GM18499 (cell line): ENCODE measurements at regions not wholly inside any gene's neighbourhood (a gene's known extent, or its start where the extent isn't known, plus 50 kb on each side); places are given as distances from the start of the nearest gene placed in this dataset.
A peak's percentile ranks its signal among the peaks of the same experiment; 100 is the strongest.
"Not testable (repeated sequence)": the region's sequence is repeated elsewhere in the genome, so short reads cannot be mapped to it uniquely, and the experiment has no call there.

Experiments
- ATAC-seq: cut with Tn5 transposase; IDR thresholded peaks from one replicate; pipeline ENCODE4 v1.9.1; 2021; ENCODE audit warnings: moderate number of reproducible peaks; ENCODE audit not compliant: insufficient read depth, unreplicated experiment

DNA sequence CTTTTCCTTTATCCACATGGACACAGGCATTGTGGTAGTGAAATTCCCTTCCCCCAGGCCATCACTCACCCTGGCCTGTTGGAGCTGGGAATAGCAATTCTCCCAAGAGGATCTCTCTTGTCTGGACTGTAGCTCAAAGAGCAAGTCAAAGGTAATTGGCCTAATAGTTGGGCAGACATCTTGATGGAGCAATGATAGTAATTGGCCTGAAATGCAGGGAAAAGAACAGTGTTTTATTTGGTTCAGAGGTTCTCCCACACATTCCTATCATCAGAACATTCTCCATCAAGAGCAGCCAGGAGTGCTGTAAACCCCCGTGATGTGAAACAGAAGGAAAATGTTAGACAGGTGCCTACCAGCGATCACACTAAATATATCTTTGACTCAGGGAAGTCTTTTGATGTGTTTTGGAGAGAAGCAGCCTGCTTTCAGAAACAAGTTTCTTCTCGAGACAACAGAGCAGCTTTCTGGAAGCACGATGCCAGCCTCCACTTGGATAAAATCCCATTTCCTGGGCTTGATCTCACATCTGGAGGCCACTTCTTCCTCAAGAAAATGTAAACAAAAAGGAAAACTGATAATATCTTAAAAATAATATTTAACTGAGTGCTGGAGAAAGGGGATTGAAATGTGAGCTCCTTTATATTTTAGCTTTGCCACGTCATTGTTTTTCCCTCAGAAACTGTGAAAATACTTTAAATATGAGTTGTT lies 198.1 kb upstream of the WWC1 start:
- ATAC-seq, result no peak

DNA sequence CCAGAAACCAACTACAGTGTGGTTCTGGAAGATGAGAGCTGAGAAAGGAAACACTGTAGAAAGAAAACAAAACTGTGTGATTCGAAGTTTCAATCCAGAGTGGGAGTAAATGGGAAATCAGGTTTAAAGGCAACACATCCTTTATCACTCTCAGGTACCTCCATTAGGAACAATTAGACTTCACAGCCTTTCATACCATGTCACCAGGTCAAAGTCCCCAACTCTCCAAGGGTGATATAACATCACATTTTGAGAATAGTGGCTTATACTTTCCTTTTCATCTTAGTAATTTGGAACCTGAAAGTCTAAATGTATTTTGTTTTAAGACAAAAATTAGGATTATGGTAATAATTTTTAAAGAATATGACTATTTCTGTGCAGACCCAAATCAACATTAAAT lies 194.9 kb upstream of the WWC1 start:
- ATAC-seq, result no peak

DNA sequence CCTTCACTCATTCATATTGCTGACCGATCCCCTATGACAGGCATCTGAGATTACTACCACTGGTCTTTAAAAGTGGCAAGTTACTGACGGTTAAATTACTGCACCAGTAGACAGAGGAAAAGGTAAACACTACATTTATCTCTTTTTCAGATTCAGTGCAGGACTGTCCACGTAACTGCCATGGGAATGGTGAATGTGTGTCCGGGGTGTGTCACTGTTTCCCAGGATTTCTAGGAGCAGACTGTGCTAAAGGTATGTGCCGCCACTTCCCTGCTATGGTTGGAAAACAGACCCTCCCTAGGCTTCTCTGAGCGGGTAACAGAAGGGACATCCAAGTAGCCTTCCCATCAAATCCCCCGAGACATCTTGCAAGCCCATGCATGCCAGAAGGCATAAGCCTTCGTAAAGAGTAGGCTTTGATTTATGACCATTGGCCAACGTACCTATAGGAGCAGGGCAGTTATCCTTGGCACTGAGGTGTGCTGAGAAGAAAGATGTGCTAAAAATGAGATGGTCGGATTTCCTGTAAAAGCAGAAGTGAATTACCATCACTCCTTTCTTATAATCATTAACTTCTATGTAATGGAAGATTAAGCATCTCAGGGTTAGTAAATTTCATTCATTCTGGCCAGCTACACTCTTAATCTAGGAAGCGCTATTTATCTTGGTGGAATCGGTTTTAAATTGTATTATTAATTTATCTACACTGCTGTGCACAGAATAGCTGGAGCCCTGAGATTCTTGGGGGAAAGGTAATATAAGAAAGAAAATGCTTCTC lies 193.4 kb upstream of the WWC1 start:
- ATAC-seq, result no peak

DNA sequence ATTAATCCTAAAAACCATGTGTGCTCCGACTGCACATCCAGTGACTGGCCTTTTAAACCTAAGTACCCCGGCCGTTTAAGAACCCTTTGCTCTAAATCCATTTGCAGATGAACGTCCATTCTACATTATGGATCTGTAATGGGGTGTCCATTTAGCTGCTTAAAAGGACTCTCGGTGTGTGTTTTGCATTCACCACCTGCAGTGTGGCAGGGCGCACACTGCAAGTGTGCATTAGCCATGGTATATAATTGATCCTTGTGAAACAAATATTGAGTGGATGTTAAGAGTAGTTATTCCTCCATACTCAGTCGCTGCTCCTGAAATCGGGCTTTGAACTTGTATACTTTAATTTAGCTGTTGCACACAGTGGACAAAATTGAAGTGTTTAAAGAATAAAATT lies 190.1 kb upstream of the WWC1 start:
- ATAC-seq, result no peak

DNA sequence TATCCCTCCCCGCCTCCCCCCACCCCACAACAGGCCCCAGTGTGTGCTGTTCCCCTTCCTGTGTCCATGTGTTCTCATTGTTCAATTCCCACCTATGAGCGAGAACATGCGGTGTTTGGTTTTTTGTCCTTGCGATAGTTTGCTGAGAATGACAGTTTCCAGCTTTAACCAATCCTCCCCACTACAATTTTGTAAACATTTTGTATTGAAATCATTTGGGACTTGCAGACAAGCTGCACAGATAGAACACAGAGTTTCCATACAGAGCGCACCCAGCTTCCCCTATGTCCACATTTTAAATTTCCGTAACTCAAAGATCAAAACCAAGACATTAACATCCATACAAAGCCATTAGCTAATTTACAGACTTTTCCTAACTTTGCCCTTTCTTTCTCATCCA lies 188.4 kb upstream of the WWC1 start:
- ATAC-seq, result not testable (repeated sequence)

DNA sequence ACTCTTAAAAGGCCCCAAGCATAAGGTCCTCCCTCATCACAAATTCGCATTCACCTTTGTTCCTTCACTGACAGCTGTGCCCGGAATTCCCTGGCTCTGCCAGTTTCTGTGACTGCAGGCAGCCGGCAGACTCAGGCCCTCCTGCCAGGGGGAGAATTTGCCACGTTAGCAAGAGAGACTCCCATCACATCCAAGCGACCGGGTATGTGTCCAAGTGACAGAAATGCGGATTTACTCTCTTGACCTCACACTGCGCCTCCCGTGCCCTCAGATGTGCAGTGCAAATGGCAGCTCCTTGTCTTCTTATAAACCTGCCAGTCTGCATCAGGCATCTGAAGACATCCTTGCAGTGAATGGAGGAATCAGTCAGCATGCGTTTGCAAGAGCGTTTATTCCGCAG lies 187.1 kb upstream of the WWC1 start:
- no peak for ATAC-seq

DNA sequence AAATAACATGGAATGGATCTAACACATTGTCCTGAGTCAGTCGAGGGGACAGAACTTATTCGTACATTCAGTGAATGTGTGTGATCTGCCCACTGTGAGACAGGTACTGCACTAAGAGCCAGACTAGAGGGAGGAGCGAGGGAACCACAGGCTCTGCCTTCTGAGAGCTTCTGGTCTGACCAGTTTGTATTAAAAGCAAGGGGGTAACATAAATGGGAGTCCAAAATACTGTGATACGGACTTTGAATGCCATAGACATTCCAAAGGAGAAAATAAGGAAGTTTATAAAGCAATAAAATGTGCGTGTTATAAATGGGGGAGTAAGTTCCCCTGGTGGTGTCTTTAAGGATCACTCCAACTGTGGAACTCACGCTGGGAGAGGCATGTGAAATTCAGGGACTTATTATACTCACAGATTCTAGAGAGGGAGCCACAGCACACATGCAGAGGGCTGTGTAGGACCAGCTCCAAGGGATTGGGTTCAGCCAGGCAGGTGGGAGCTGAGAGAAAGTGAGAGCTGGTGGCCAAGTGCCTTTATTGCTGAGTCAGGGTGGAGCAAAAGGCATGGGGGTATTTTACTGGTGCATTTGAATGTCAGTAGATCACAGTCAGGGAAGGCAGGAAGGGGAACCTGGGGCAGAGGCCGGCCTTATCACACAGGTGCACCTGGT lies 186.5 kb upstream of the WWC1 start:
- no peak for ATAC-seq

DNA sequence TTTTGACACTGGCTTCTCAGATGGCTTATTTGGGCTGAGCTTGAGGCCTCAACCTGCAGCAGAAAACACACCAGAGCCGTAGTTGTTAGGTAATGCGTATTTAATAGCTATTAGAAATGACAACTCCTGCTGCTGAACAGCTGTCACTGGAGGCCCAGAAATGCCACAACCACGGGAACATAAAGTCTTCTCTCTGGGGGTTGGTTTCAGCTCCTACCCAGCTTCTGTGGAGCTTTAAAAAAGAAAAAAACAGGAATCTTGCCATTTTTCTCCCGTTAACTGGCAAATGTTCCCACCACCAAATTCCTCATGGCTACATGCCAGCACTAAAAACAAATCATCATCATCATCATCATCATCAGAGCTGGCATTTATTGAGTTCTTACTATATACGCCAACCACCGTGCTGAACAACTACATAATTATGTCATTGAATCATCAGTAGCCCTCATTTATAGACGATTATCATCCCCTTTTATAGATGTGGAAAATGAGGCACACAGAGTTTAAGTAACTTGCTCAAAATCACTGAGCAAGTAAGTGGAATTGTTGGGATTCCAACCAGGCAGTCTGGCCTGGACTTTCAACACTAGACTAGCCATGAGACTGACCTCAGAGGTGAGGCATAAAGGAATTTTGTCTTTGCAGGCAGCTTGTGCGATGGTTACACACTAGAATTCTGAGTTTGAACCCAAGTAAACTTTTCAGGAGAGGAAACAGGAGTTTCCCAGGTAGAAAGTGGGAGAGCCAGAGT lies 185.3 kb upstream of the WWC1 start:
- ATAC-seq, result no peak

DNA sequence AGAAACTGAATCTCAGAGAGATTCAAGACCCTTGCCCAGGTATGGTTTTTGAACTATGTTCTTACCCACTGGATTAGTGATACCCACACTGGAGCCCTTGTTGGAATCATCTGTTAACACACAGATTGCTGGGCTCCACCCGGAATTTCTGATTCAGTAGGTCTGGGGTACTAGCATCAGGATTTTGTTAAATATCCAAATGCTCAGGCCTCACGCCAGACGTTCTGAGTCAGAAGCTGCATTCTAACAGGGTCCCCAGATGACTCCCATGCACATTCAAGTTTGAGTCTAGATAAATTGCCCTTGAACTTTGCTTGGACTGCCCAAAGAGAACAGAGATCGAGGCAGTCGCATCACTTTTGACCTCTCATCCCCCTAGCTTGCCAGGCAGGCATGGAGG lies 182.0 kb upstream of the WWC1 start:
- no peak for ATAC-seq

DNA sequence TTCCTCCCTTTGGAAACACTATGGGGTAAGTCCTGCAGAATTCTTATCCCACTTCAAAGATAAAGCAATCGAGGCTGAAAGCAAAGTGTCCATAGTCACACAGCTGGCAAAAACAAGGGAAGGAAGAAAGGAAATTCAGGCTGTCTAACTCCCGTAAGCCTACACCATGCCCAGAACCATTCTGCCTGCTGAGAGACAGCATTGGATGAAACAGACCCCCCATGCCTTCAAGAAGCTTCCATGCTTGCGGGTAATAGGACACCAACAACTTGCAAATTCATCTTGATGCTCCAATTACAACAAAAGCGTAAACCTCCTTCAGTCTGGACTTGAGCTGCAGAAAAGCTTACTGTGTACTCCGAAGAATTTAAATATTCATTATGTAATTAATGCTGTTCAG lies 181.1 kb upstream of the WWC1 start:
- no peak for ATAC-seq

DNA sequence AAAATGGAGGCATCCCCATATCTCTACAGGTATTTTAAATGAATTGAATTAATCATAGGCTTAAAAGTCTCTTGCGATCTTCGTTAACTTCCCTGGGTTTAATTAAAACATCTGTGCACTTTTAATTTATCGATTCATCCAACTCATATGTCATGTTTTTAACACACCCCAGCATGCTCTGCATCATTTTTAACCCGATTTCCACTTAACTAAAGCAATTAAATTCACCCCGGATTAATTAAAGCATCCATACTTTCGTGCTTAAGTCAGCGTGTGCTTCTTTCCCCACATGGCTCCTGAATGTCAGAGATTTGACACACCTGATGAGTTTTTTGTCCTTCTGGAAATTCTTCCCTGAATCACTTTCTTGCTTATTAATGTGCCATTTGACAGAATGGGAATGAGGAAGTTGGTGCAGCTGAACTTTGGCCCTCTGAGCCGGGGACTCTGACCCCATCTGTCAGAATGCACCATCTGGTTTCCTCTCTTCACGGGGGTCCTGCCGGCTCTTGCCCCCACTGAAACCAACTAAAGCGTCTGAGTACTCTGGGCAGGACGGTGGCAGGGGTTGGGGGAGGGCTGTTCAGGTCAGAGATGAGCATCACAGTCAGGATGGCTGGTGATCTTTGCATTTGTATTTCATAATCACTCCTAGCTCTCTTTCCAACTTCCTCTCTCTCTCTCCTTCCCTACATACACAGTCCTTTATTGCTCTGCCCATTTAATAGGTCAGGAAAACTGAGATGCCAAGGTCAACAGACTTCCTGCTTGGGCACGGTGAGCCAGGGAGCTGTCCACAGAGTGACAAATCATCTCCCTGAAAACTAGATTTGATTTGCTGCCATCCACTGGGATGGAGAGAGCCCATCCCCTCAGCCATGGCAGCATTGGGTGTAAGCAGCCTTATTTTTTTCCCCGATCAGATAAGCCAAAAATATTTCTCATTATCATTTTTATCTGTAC lies 180.3 kb upstream of the WWC1 start:
- ATAC-seq, result no peak

DNA sequence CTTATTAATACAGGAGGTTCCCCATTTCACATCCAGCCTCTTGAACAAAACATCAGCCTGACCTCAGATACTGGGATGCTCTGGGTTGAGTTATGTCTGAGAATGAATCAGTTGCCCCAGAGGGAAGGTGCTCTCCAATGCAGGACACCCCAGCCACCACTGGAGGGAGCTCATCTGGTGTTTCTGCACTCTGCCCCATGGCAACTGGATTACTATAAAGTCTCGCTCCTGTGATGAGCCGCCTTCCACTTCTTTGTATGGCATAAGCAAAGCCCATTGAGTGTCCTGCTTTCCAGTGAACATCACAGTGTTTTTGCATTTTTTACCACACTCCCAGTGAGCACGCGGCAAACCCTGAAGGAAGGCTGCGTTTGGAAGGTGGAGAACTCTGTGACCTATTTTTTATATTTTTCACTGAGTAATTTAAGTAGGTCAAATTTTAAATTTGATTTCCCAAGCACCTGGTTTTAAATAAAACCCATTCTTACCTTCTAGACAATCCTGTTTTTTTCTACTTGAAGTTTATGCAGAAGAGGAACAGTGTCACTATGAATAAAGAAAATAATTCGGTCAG lies 176.9 kb upstream of the WWC1 start:
- peak; percentile 87 for ATAC-seq

DNA sequence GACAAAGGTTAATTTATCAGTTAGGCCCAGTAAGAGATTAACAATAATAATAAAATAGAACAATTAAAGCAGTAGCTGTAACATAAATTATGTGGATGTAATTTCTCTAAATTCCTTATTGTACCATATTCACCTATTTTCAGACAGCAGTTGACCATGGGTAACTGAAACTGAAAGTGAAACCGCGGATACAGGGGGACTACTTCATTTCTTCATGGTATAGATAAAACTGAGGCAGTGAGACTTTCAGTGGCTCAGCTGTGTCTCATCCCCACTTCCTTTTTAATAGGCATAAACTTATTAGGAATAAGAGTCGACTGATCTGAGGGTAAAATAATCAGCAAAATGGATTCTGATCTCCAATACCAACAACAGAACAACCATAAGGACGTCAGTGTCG lies 174.0 kb upstream of the WWC1 start:
- no peak for ATAC-seq

DNA sequence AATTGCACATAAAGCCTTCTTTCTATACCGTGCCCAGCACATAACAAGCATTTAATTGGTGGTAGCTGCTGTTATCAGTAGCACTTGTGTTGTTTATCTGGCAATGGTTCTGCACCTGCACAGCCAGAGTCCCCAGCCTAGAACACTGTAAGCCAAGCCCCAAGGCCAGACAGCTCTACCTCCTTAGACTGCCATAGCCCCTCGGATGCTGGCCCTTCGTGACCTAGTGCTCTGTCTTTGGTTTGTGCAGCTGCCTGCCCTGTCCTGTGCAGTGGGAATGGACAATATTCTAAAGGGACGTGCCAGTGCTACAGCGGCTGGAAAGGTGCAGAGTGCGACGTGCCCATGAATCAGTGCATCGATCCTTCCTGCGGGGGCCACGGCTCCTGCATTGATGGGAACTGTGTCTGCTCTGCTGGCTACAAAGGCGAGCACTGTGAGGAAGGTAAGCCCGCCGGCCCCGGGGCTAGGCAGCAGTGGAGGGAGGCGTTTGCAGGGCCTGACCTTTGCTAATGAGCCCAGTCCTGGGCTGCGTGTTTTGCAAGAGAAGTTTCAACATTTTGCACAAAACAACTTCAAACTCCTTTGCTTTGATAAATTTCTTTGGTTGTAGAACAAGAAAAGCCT lies 173.3 kb upstream of the WWC1 start:
- no peak for ATAC-seq

DNA sequence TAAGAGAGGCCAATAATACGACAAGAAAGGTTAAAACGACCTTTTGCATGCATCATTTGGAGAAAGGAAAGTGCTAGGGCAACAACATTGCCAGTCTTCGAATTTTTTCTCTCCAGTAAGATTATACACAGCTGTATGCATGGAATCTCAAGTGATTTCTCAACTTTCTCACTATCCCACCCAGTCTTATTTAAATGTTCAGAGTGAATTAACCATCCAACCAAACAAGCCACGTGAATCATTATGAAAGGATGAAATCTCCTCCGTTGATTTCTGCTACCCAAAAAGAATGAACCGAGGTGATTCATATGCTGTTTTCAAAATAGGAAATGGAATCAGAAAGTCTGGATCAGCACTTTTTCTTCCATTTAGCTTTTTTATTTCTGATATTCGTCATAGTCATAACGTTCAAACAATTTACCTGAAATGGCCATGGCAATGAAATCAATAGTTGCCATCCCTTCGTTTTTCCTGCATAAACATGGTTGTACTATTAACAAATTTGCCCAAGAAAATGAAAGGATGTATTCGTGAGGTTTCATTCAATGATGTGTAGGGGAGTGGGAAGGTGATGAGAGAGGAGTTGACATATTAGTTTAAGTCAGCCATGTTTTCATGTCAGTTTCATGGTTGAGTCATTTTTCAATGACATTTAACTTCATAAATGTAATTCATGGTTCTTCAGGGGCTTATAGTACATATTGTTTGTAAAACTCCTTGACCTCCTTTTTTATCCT lies 170.9 kb upstream of the WWC1 start:
- no peak for ATAC-seq

DNA sequence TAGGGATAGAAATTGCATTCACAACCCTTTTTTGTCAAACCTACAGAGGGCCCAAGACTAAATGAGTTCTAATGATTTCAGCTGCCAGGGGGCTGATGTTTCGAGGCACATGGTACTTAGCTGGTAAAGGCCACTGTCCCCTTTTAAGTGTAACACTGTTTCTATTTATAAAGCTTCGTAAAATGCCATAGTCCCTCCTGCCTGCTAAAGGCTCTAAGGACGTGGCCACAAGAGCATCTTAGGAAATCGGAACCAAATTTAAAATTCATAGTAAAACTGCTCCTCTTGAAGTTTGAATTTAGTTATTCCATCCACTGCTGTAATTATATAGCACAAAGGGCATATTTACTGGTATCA lies 170.3 kb upstream of the WWC1 start:
- ATAC-seq, result no peak

DNA sequence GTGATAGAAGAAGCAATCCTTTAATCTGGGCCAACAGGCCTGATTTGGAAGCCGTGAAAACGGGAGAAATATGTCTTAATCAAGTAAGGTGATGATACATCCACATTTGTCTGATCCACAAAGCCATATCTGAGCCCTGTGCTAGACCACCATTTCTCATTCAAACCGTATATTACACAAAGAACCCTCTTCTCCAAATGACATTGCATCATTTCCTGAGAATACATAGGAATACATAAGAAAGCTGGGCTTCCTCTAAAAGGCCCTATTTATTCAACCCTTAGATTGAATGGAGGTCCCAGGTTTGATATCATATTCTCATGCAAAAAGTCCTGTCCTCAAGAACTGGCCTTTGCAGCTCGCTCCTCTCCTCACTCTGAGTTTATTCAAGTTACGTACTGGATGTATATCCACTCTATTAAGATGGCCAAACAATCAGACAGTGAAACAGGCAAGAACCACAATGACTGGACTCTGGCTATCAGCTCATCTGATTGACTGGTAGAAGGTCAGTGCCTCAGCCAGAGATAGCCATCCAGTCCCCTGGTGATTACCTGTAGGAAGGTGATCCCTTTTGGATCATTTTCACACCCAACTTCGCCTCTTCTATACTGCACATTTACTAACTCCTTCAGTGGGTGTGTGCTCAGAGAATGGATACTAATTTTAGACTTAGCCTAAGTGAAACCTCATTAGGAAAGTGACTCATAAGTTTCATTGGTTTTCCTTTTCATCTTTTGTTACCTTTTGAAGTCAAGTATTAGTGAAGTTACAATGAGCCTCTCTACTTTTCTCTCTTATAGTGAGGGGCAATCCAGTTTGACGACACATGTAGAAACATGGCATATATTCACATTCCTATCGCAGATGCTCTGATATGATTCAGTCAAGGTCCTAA lies 167.6 kb upstream of the WWC1 start:
- ATAC-seq, result peak; percentile 99
